ENCODE measurements at regions not wholly inside any gene's neighbourhood (a gene's known extent, or its start where the extent isn't known, plus 50 kb on each side); places are given as distances from the start of the nearest gene placed in this dataset.

GRCh38 chr18:47628893-47629292, 301.6 kb downstream of the SMAD2 start:
- TF ChIP-seq, protein P1, sequence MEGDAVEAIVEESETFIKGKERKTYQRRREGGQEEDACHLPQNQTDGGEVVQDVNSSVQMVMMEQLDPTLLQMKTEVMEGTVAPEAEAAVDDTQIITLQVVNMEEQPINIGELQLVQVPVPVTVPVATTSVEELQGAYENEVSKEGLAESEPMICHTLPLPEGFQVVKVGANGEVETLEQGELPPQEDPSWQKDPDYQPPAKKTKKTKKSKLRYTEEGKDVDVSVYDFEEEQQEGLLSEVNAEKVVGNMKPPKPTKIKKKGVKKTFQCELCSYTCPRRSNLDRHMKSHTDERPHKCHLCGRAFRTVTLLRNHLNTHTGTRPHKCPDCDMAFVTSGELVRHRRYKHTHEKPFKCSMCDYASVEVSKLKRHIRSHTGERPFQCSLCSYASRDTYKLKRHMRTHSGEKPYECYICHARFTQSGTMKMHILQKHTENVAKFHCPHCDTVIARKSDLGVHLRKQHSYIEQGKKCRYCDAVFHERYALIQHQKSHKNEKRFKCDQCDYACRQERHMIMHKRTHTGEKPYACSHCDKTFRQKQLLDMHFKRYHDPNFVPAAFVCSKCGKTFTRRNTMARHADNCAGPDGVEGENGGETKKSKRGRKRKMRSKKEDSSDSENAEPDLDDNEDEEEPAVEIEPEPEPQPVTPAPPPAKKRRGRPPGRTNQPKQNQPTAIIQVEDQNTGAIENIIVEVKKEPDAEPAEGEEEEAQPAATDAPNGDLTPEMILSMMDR (conservative IDR thresholded peaks at IDR 0.05; ENCODE audit: low read length), result no peak
- no peak for TF ChIP-seq EZH2phosphoT487 (IDR thresholded peaks at IDR 0.05; ENCODE audit: borderline replicate concordance, low read depth, low read length)
